Activated CD4-positive, alpha-beta T cell treated with anti-CD3 and anti-CD28 coated beads, Interleukin-2, amount 50 U/mL, for 16 hours (primary cell): ENCODE measurements at regions not wholly inside any gene's neighbourhood (a gene's known extent, or its start where the extent isn't known, plus 50 kb on each side); places are given as distances from the start of the nearest gene placed in this dataset.

Experiments
- DNase-seq: peaks from one replicate; pipeline ENCODE4 v3.0.0-alpha.2; 2020

- no peak for DNase-seq
Observed at GRCh38 chr18:64208516-64208915, 59.6 kb upstream of the LINC00305 start.

- DNase-seq: no peak
Observed at GRCh38 chr18:64207820-64208219, 58.9 kb upstream of the LINC00305 start.

GRCh38 chr18:64203295-64203694, 54.4 kb upstream of the LINC00305 start:
- no peak for DNase-seq

GRCh38 chr18:64202863-64203262, 54.0 kb upstream of the LINC00305 start:
- no peak for DNase-seq

- DNase-seq: no peak
Observed at GRCh38 chr18:64202210-64202836, 53.4 kb upstream of the LINC00305 start.

- DNase-seq: no peak
Observed at GRCh38 chr18:64201781-64202180, 52.9 kb upstream of the LINC00305 start.

GRCh38 chr18:64199581-64199980, 50.7 kb upstream of the LINC00305 start:
- no peak for DNase-seq
